H9 (cell line): ENCODE measurements at regions not wholly inside any gene's neighbourhood (a gene's known extent, or its start where the extent isn't known, plus 50 kb on each side); places are given as distances from the start of the nearest gene placed in this dataset.

Experiments
- DNase-seq: peaks from one replicate; pipeline ENCODE4 v3.0.0-alpha.2; 2017
- H2AFZ ChIP-seq: one replicate; pipeline ENCODE4 v1.6.1; 2013; ENCODE audit warnings: mild to moderate bottlenecking, low read length, control low read depth, moderate library complexity
- H2AK5ac ChIP-seq: 2 replicates; pipeline ENCODE4 v1.6.1; 2013; ENCODE audit warnings: low read length, control low read depth, mixed read lengths; ENCODE audit not compliant: insufficient read length
- H2BK120ac ChIP-seq: one replicate; pipeline ENCODE4 v1.6.1; 2013; ENCODE audit warnings: low read depth, mild to moderate bottlenecking, low read length, control low read depth, inconsistent platforms; ENCODE audit not compliant: poor library complexity, severe bottlenecking
- H2BK12ac ChIP-seq: 2 replicates; pipeline ENCODE4 v1.6.1; 2013; ENCODE audit warnings: low read length, control low read depth, mixed read lengths, low read depth; ENCODE audit not compliant: insufficient read length
- H2BK15ac ChIP-seq: 2 replicates; pipeline ENCODE4 v1.6.1; 2013; ENCODE audit warnings: low read depth, low read length, control low read depth
- H2BK20ac ChIP-seq: one replicate; pipeline ENCODE4 v1.6.1; 2013; ENCODE audit warnings: low read depth, mild to moderate bottlenecking, low read length, control low read depth, inconsistent platforms; ENCODE audit not compliant: poor library complexity, severe bottlenecking
- H2BK5ac ChIP-seq: 2 replicates; pipeline ENCODE4 v1.6.1; 2013; ENCODE audit warnings: low read length, control low read depth, mixed read lengths; ENCODE audit not compliant: insufficient read length
- H3K14ac ChIP-seq: 2 replicates; pipeline ENCODE4 v1.6.1; 2013; ENCODE audit warnings: low read length, control low read depth; ENCODE audit not compliant: insufficient read depth
- H3K18ac ChIP-seq: 2 replicates; pipeline ENCODE4 v1.6.1; 2013; ENCODE audit warnings: low read depth, mild to moderate bottlenecking, mixed read lengths, low read length, control low read depth; ENCODE audit not compliant: insufficient read length
- H3K23ac ChIP-seq: 2 replicates; pipeline ENCODE4 v1.6.1; 2013; ENCODE audit warnings: low read length, control low read depth, mixed read lengths, low read depth; ENCODE audit not compliant: insufficient read length
- H3K23me2 ChIP-seq: 2 replicates; pipeline ENCODE4 v1.6.1; 2013; ENCODE audit warnings: low read depth, mild to moderate bottlenecking, mixed read lengths, low read length, control low read depth; ENCODE audit not compliant: insufficient read length, poor library complexity, severe bottlenecking
- H3K27ac ChIP-seq: 2 replicates; pipeline ENCODE4 v1.5.1; 2013; ENCODE audit warnings: low read length, control low read depth, mixed read lengths, low read depth; ENCODE audit not compliant: insufficient read length
- H3K27me3 ChIP-seq: 2 replicates; pipeline ENCODE4 v1.6.1; 2013; ENCODE audit warnings: low read length, control low read depth, inconsistent platforms; ENCODE audit not compliant: insufficient read depth
- H3K4ac ChIP-seq: 2 replicates; pipeline ENCODE4 v1.6.1; 2013; ENCODE audit warnings: low read depth, mild to moderate bottlenecking, control low read depth, inconsistent platforms, low read length, moderate library complexity
- H3K4me1 ChIP-seq: 2 replicates; pipeline ENCODE4 v1.6.1; 2013; ENCODE audit warnings: low read length, control low read depth, inconsistent platforms; ENCODE audit not compliant: insufficient read depth
- H3K4me2 ChIP-seq: 2 replicates; pipeline ENCODE4 v1.6.1; 2013; ENCODE audit warnings: low read length, control low read depth, mixed read lengths; ENCODE audit not compliant: insufficient read length, insufficient read depth
- H3K56ac ChIP-seq: 2 replicates; pipeline ENCODE4 v1.6.1; 2013; ENCODE audit warnings: low read depth, mild to moderate bottlenecking, mixed read lengths, low read length, control low read depth; ENCODE audit not compliant: insufficient read length
- H3K79me1 ChIP-seq: 2 replicates; pipeline ENCODE4 v1.6.1; 2013; ENCODE audit warnings: low read depth, mild to moderate bottlenecking, moderate library complexity, low read length, control low read depth, inconsistent platforms; ENCODE audit not compliant: insufficient read depth, poor library complexity, severe bottlenecking
- H3K79me2 ChIP-seq: 2 replicates; pipeline ENCODE4 v1.6.1; 2013; ENCODE audit warnings: low read length, control low read depth, inconsistent platforms; ENCODE audit not compliant: insufficient read depth
- H3K9ac ChIP-seq: 2 replicates; pipeline ENCODE4 v1.6.1; 2013; ENCODE audit warnings: low read length, control low read depth, mixed read lengths; ENCODE audit not compliant: insufficient read length; ENCODE audit errors: extremely low read depth
- H3K9me3 ChIP-seq: one replicate; pipeline ENCODE4 v1.6.1; 2013; ENCODE audit warnings: low read depth, low read length, inconsistent platforms; ENCODE audit not compliant: control insufficient read depth
- H3T11ph ChIP-seq: one replicate; pipeline ENCODE4 v1.6.1; 2013; ENCODE audit warnings: mild to moderate bottlenecking, low read length, control low read depth, inconsistent platforms
- H4K20me1 ChIP-seq: one replicate; pipeline ENCODE4 v1.6.1; 2013; ENCODE audit not compliant: control insufficient read depth, insufficient read length, insufficient read depth
- H4K5ac ChIP-seq: 2 replicates; pipeline ENCODE4 v1.6.1; 2013; ENCODE audit warnings: low read depth, mild to moderate bottlenecking, mixed read lengths, low read length, control low read depth; ENCODE audit not compliant: insufficient read length
- H4K8ac ChIP-seq: replicated peaks from 2 replicates; pipeline ENCODE4 v1.6.1; 2013; ENCODE audit warnings: low read length, control low read depth, mixed read lengths, low read depth; ENCODE audit not compliant: insufficient read length
- H4K91ac ChIP-seq: 2 replicates; pipeline ENCODE4 v1.6.1; 2013; ENCODE audit warnings: low read depth, mild to moderate bottlenecking, moderate library complexity, mixed read lengths, low read length, control low read depth; ENCODE audit not compliant: insufficient read length
- H3K27ac Mint-ChIP-seq, 3 experiments: 2 replicates in 2 of 3; 3 replicates in 1 of 3; pipeline ENCODE4 v1.8.0; 2020 to 2021; ENCODE audit warnings: mixed read lengths in 3 of 3, mild to moderate bottlenecking in 1 of 3, moderate library complexity in 1 of 3
- H3K27me3 Mint-ChIP-seq: 2 replicates; pipeline ENCODE4 v1.8.0; 2021; ENCODE audit warnings: low read depth, mild to moderate bottlenecking, moderate library complexity, mixed read lengths
- H3K36me3 Mint-ChIP-seq, 3 experiments: 2 replicates in 2 of 3; 3 replicates in 1 of 3; pipeline ENCODE4 v1.8.0; 2020 to 2021; ENCODE audit warnings: low read depth in 3 of 3, mixed read lengths in 3 of 3; ENCODE audit not compliant: insufficient read depth in 1 of 3
- H3K4me1 Mint-ChIP-seq, 2 experiments: 2 replicates each; pipeline ENCODE4 v1.8.0; 2020; ENCODE audit warnings: mixed read lengths in 2 of 2
- H3K4me3 Mint-ChIP-seq, 2 experiments: 2 replicates in 1 of 2; 3 replicates in 1 of 2; pipeline ENCODE4 v1.8.0; 2020 to 2021; ENCODE audit warnings: mild to moderate bottlenecking in 2 of 2, mixed read lengths in 2 of 2, moderate library complexity in 1 of 2
- H3K9me3 Mint-ChIP-seq, 2 experiments: 2 replicates in 1 of 2; 3 replicates in 1 of 2; pipeline ENCODE4 v1.8.0; 2020; ENCODE audit warnings: mild to moderate bottlenecking in 2 of 2, mixed read lengths in 2 of 2, moderate library complexity in 1 of 2
- WGBS: extraction: QIAGEN DNeasy Blood & Tissue Kit; methylation state at CpG from one replicate; pipeline ENCODE4 v1.1.7; 2013; ENCODE audit warnings: missing lambda C conversion rate, low lambda C conversion rate, mixed read lengths; ENCODE audit not compliant: insufficient read length; ENCODE audit errors: extremely low coverage; 5-methylcytosine and 5-hydroxymethylcytosine counted together
- TF ChIP-seq, protein P1 (sequence below): fragments of 200-600 bp; sonication (generic); conservative IDR thresholded peaks from 3 replicates; pipeline ENCODE4 v1.8.0; 2021; ENCODE audit warnings: antibody characterized with exemption, mild to moderate bottlenecking

DNA sequence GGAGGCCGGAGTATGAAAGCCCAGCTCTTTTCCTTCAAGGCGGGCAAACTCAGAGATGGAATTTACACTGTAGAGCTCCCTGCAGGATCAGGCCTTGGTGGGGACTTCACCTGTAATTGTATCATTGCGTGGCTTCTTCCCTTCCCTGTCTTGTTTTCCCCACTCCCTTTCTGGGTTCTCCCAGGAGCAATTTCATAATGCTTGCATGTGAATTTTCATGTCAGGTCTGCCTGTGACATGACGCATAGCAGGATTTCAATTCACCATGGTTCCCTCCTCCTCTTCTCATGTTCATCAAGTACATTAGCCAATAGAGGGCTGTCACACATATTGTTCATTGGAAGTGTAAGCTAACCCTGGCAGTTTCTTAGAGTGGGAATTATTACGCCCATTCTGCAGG lies 197.7 kb downstream of the RPS24 start:
- Histone ChIP-seq H4K5ac (no peak overlapping the region), H3K4me2 (no peak overlapping the region), H3K4me1 (no peaks in the 10 kb centered on the region), H3K4ac (no peak overlapping the region), H3K27ac (no peak overlapping the region), H3K23ac (no peak overlapping the region), H2AFZ (no peak overlapping the region), H3K9me3 (no peaks in the 10 kb centered on the region), H3K14ac (no peak overlapping the region), H3K23me2 (no peaks in the 10 kb centered on the region), H3K56ac (no peak overlapping the region), H2AK5ac (no peak overlapping the region), H3K79me1 (no peaks in the 10 kb centered on the region), H4K8ac (no peak overlapping the region), H3K18ac (no peak overlapping the region), H2BK12ac (no peak overlapping the region), H2BK120ac (no peak overlapping the region), H2BK20ac (no peak overlapping the region), H3K79me2 (no peaks in the 10 kb centered on the region), H2BK5ac (no peak overlapping the region), H3T11ph (no peak overlapping the region), H2BK15ac (no peak overlapping the region), H3K27me3 (no peaks in the 10 kb centered on the region), H4K20me1 (no peaks in the 10 kb centered on the region), H4K91ac (no peak overlapping the region), H3K9ac (no peak overlapping the region)
- peaks cover 0 to 2% of the 10 kb centered on the region in 2 experiments; a peak in 1 of 5 replicates for H3K9me3 Mint-ChIP-seq
- peaks cover 3% of the 10 kb centered on the region for H3K27me3 Mint-ChIP-seq
- no CpG with 5 or more reads among the region's 5 CpGs for WGBS
- DNase-seq, result no peak
- no peaks in the 10 kb centered on the region for H3K4me1 Mint-ChIP-seq
- H3K27ac Mint-ChIP-seq, result no peak overlapping the region
- no peaks in the 10 kb centered on the region for H3K36me3 Mint-ChIP-seq
- TF ChIP-seq, protein P1, sequence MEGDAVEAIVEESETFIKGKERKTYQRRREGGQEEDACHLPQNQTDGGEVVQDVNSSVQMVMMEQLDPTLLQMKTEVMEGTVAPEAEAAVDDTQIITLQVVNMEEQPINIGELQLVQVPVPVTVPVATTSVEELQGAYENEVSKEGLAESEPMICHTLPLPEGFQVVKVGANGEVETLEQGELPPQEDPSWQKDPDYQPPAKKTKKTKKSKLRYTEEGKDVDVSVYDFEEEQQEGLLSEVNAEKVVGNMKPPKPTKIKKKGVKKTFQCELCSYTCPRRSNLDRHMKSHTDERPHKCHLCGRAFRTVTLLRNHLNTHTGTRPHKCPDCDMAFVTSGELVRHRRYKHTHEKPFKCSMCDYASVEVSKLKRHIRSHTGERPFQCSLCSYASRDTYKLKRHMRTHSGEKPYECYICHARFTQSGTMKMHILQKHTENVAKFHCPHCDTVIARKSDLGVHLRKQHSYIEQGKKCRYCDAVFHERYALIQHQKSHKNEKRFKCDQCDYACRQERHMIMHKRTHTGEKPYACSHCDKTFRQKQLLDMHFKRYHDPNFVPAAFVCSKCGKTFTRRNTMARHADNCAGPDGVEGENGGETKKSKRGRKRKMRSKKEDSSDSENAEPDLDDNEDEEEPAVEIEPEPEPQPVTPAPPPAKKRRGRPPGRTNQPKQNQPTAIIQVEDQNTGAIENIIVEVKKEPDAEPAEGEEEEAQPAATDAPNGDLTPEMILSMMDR, result no peak
- H3K4me3 Mint-ChIP-seq, result no peak overlapping the region
